ENCODE measurements at regions not wholly inside any gene's neighbourhood (a gene's known extent, or its start where the extent isn't known, plus 50 kb on each side); places are given as distances from the start of the nearest gene placed in this dataset.

GRCh38 chr3:83523470-83524073 is 1435.2 kb upstream of the CADM2 start:
- Histone ChIP-seq H3K4me3 (ENCODE audit: low read length) (no peak overlapping the region), H3K4me2 (ENCODE audit: low read length) (no peak overlapping the region), H2AFZ (ENCODE audit: low read length) (no peak overlapping the region), H4K20me1 (ENCODE audit: low read length) (no peaks in the 10 kb centered on the region), H3K9ac (ENCODE audit: low read length) (no peak overlapping the region), H3K36me3 (ENCODE audit: low read depth, low read length) (no peaks in the 10 kb centered on the region), H3F3A (ENCODE audit: low read length, unreplicated experiment) (no peaks in the 10 kb centered on the region), H3K9me3 (ENCODE audit: low read length) (no peaks in the 10 kb centered on the region), H3K9me2 (replicated peaks; ENCODE audit: low read length) (no peaks in the 10 kb centered on the region), H3K27ac (ENCODE audit: low read length) (no peak overlapping the region), H3K4me1 (ENCODE audit: insufficient read depth, low read length) (no peaks in the 10 kb centered on the region), H3K27me3 (ENCODE audit: low read length) (no peaks in the 10 kb centered on the region), H3K79me2 (ENCODE audit: low read length) (no peaks in the 10 kb centered on the region)
- no TSS peak for BruUV-seq (replicated peaks)
- intact Hi-C loops (cut with micrococcal nuclease): loop anchor here (1.0 to 5.0 kb wide), 5 partner anchors 286 to 1651 kb away; no protein-coding TSS in a partner anchor
- DNase-seq (peak; percentile 84), ATAC-seq (peak; percentile 99)
- TF ChIP-seq EZH2 (IDR thresholded peaks at IDR 0.05; ENCODE audit: low read length, unreplicated experiment) (no peak), CTCF (conservative IDR thresholded peaks at IDR 0.05; ENCODE audit: low read depth, low read length) (peak; percentile 92), EZH2phosphoT487 (IDR thresholded peaks at IDR 0.05; ENCODE audit: borderline replicate concordance, low read length) (no peak)
- POLR2A ChIA-PET (ENCODE audit: unreplicated experiment): no interaction called here
- CTCF ChIA-PET: no interaction called here

- ChIA-PET POLR2A (ENCODE audit: unreplicated experiment) (no interaction called here), CTCF (interaction anchor here (0.6 kb wide), 1 partner anchor 671 kb away, joined by 3 read pairs; no protein-coding TSS in a partner anchor)
- no peak overlapping the region for H3K4me3 ChIP-seq (ENCODE audit: low read length)
- H3K9me3 ChIP-seq (ENCODE audit: low read length): no peaks in the 10 kb centered on the region
- no peak overlapping the region for H3K4me2 ChIP-seq (ENCODE audit: low read length)
- DNase-seq: no peak
- H3K9ac ChIP-seq (ENCODE audit: low read length): no peak overlapping the region
- no TSS peak for BruUV-seq (replicated peaks)
- H3F3A ChIP-seq (ENCODE audit: low read length, unreplicated experiment): no peaks in the 10 kb centered on the region
- no peaks in the 10 kb centered on the region for H3K36me3 ChIP-seq (ENCODE audit: low read depth, low read length)
- intact Hi-C loops (cut with micrococcal nuclease): loop anchor here (5.0 kb wide), 2 partner anchors 288 to 658 kb away; no protein-coding TSS in a partner anchor
- H3K4me1 ChIP-seq (ENCODE audit: insufficient read depth, low read length): no peaks in the 10 kb centered on the region
- no peaks in the 10 kb centered on the region for H3K27me3 ChIP-seq (ENCODE audit: low read length)
- H3K9me2 ChIP-seq (replicated peaks; ENCODE audit: low read length): no peaks in the 10 kb centered on the region
- no peak for TF ChIP-seq EZH2phosphoT487 (IDR thresholded peaks at IDR 0.05; ENCODE audit: borderline replicate concordance, low read length)
- no peak for TF ChIP-seq CTCF (conservative IDR thresholded peaks at IDR 0.05; ENCODE audit: low read depth, low read length)
- no peak for TF ChIP-seq EZH2 (IDR thresholded peaks at IDR 0.05; ENCODE audit: low read length, unreplicated experiment)
- no peaks in the 10 kb centered on the region for H4K20me1 ChIP-seq (ENCODE audit: low read length)
- no peak overlapping the region for H2AFZ ChIP-seq (ENCODE audit: low read length)
- no peak overlapping the region for H3K27ac ChIP-seq (ENCODE audit: low read length)
- ATAC-seq: no peak
- H3K79me2 ChIP-seq (ENCODE audit: low read length): no peaks in the 10 kb centered on the region
Observed at GRCh38 chr3:83524901-83525300, 1433.9 kb upstream of the CADM2 start.

GRCh38 chr3:83559082-83559481 is 1399.7 kb upstream of the CADM2 start:
- Histone ChIP-seq H4K20me1 (ENCODE audit: low read length) (no peaks in the 10 kb centered on the region), H3K4me2 (ENCODE audit: low read length) (no peak overlapping the region), H3K27me3 (ENCODE audit: low read length) (no peaks in the 10 kb centered on the region), H3K36me3 (ENCODE audit: low read depth, low read length) (no peaks in the 10 kb centered on the region), H3K9ac (ENCODE audit: low read length) (no peak overlapping the region), H3K27ac (ENCODE audit: low read length) (no peak overlapping the region), H3K9me2 (replicated peaks; ENCODE audit: low read length) (no peaks in the 10 kb centered on the region), H3K79me2 (ENCODE audit: low read length) (no peaks in the 10 kb centered on the region), H2AFZ (ENCODE audit: low read length) (no peak overlapping the region), H3K9me3 (ENCODE audit: low read length) (no peaks in the 10 kb centered on the region), H3F3A (ENCODE audit: low read length, unreplicated experiment) (no peaks in the 10 kb centered on the region), H3K4me1 (ENCODE audit: insufficient read depth, low read length) (no peaks in the 10 kb centered on the region), H3K4me3 (ENCODE audit: low read length) (no peak overlapping the region)
- no peak for TF ChIP-seq EZH2phosphoT487 (IDR thresholded peaks at IDR 0.05; ENCODE audit: borderline replicate concordance, low read length)
- no peak for TF ChIP-seq EZH2 (IDR thresholded peaks at IDR 0.05; ENCODE audit: low read length, unreplicated experiment)
- TF ChIP-seq CTCF (conservative IDR thresholded peaks at IDR 0.05; ENCODE audit: low read depth, low read length): no peak
- BruUV-seq (replicated peaks): no TSS peak
- CTCF ChIA-PET: no interaction called here
- ATAC-seq (no peak), DNase-seq (no peak)
- intact Hi-C loops (cut with micrococcal nuclease): no loop called here
- POLR2A ChIA-PET (ENCODE audit: unreplicated experiment): no interaction called here
